Trophoblast cell (in vitro differentiated cells and primary cell): ENCODE measurements at regions not wholly inside any gene's neighbourhood (a gene's known extent, or its start where the extent isn't known, plus 50 kb on each side); places are given as distances from the start of the nearest gene placed in this dataset.
"Not testable (repeated sequence)": the region's sequence is repeated elsewhere in the genome, so short reads cannot be mapped to it uniquely, and the experiment has no call there.

Source experiments
- DNase-seq, 2 donors: peaks; one replicate each; pipeline ENCODE4 v3.0.0-alpha.2; 2016
- H2AFZ ChIP-seq: 2 replicates; pipeline ENCODE4 v1.6.1; 2013; ENCODE audit warnings: low read length, moderate library complexity, mild to moderate bottlenecking; ENCODE audit not compliant: insufficient read depth, poor library complexity
- H2AK5ac ChIP-seq: 2 replicates; pipeline ENCODE4 v1.6.1; 2013; ENCODE audit warnings: mild to moderate bottlenecking, low read length
- H2BK120ac ChIP-seq: 2 replicates; pipeline ENCODE4 v1.6.1; 2013; ENCODE audit warnings: low read length, mild to moderate bottlenecking, moderate library complexity; ENCODE audit not compliant: insufficient read depth, poor library complexity
- H2BK12ac ChIP-seq: 2 replicates; pipeline ENCODE4 v1.6.1; 2013; ENCODE audit warnings: mild to moderate bottlenecking, low read length, moderate library complexity
- H2BK5ac ChIP-seq: 2 replicates; pipeline ENCODE4 v1.6.1; 2013; ENCODE audit warnings: low read length, low read depth, moderate library complexity, mild to moderate bottlenecking; ENCODE audit not compliant: poor library complexity
- H3K14ac ChIP-seq: 2 replicates; pipeline ENCODE4 v1.6.1; 2013; ENCODE audit warnings: mild to moderate bottlenecking, low read length
- H3K18ac ChIP-seq: 2 replicates; pipeline ENCODE4 v1.6.1; 2013; ENCODE audit warnings: mild to moderate bottlenecking, low read length
- H3K23ac ChIP-seq: 2 replicates; pipeline ENCODE4 v1.6.1; 2013; ENCODE audit warnings: low read length
- H3K27ac ChIP-seq: 2 replicates; pipeline ENCODE4 v1.5.1; 2013; ENCODE audit warnings: low read depth, mild to moderate bottlenecking, inconsistent platforms, low read length, moderate library complexity
- H3K27me3 ChIP-seq: 2 replicates; pipeline ENCODE4 v1.6.1; 2013; ENCODE audit warnings: inconsistent platforms, mild to moderate bottlenecking, low read length, moderate library complexity; ENCODE audit not compliant: insufficient read depth
- H3K36me3 ChIP-seq, 2 experiments: 1 replicate in 1 of 2; 2 replicates in 1 of 2; pipeline ENCODE4 v1.6.1; 2013; ENCODE audit warnings: low read length in 2 of 2, mild to moderate bottlenecking in 2 of 2, moderate library complexity in 1 of 2; ENCODE audit not compliant: insufficient read depth in 2 of 2, control insufficient read depth in 1 of 2
- H3K4ac ChIP-seq: 2 replicates; pipeline ENCODE4 v1.6.1; 2013; ENCODE audit warnings: low read depth, mild to moderate bottlenecking, low read length, moderate library complexity
- H3K4me1 ChIP-seq, 2 experiments: 1 replicate in 1 of 2; 2 replicates in 1 of 2; pipeline ENCODE4 v1.6.1; 2013; ENCODE audit warnings: low read length in 2 of 2, mild to moderate bottlenecking in 2 of 2, moderate library complexity in 1 of 2; ENCODE audit not compliant: insufficient read depth in 2 of 2, control insufficient read depth in 1 of 2
- H3K4me2 ChIP-seq: 2 replicates; pipeline ENCODE4 v1.6.1; 2013; ENCODE audit warnings: inconsistent platforms, mild to moderate bottlenecking, low read length, moderate library complexity
- H3K4me3 ChIP-seq: 2 replicates; pipeline ENCODE4 v1.5.1; 2013; ENCODE audit warnings: mild to moderate bottlenecking, low read depth, low read length, inconsistent platforms
- H3K79me1 ChIP-seq: one replicate; pipeline ENCODE4 v1.6.1; 2013; ENCODE audit warnings: low read length
- H3K79me2 ChIP-seq: 2 replicates; pipeline ENCODE4 v1.6.1; 2013; ENCODE audit warnings: low read length, mild to moderate bottlenecking; ENCODE audit not compliant: control insufficient read depth, insufficient read depth, poor library complexity
- H3K9ac ChIP-seq: 2 replicates; pipeline ENCODE4 v1.6.1; 2013; ENCODE audit warnings: mild to moderate bottlenecking, low read length
- H3K9me3 ChIP-seq: 2 replicates; pipeline ENCODE4 v1.6.1; 2013; ENCODE audit warnings: low read depth, mild to moderate bottlenecking, control low read depth, inconsistent platforms, low read length; ENCODE audit not compliant: insufficient read depth
- H4K12ac ChIP-seq: 2 replicates; pipeline ENCODE4 v1.6.1; 2013; ENCODE audit warnings: low read depth, mild to moderate bottlenecking, low read length, moderate library complexity
- H4K8ac ChIP-seq: 2 replicates; pipeline ENCODE4 v1.6.1; 2013; ENCODE audit warnings: low read depth, mild to moderate bottlenecking, low read length, moderate library complexity
- H4K91ac ChIP-seq: one replicate; pipeline ENCODE4 v1.6.1; 2013; ENCODE audit warnings: low read depth, mild to moderate bottlenecking, low read length, moderate library complexity
- WGBS: extraction: QIAGEN DNeasy Blood & Tissue Kit; methylation state at CpG from one replicate; pipeline ENCODE4 v1.1.7; 2013; ENCODE audit warnings: missing lambda C conversion rate; ENCODE audit not compliant: insufficient read length, insufficient coverage; ENCODE audit errors: extremely low coverage; 5-methylcytosine and 5-hydroxymethylcytosine counted together

- H3K4me1 ChIP-seq, result no peaks in the 10 kb centered on the region
- H3K79me1 ChIP-seq, result no peaks in the 10 kb centered on the region
- no peak overlapping the region for H2AK5ac ChIP-seq
- no peaks in the 10 kb centered on the region for H3K36me3 ChIP-seq
- no peak overlapping the region for H2AFZ ChIP-seq
- no peak for DNase-seq
- no CpG with 5 or more reads among the region's 1 CpG for WGBS
- no peak overlapping the region for H3K14ac ChIP-seq
- no peak overlapping the region for H3K27ac ChIP-seq
- H2BK5ac ChIP-seq, result no peak overlapping the region
- H3K4me2 ChIP-seq, result no peak overlapping the region
- no peak overlapping the region for H4K12ac ChIP-seq
- H3K9ac ChIP-seq, result no peak overlapping the region
- H4K8ac ChIP-seq, result no peak overlapping the region
- H3K9me3 ChIP-seq, result no peaks in the 10 kb centered on the region
- H3K79me2 ChIP-seq, result no peaks in the 10 kb centered on the region
- no peak overlapping the region for H3K4ac ChIP-seq
- H3K18ac ChIP-seq, result no peak overlapping the region
- no peaks in the 10 kb centered on the region for H3K27me3 ChIP-seq
- H4K91ac ChIP-seq, result no peak overlapping the region
- no peak overlapping the region for H3K23ac ChIP-seq
- H2BK12ac ChIP-seq, result no peak overlapping the region
- no peak overlapping the region for H2BK120ac ChIP-seq
- H3K4me3 ChIP-seq, result no peak overlapping the region
These were observed 276.2 kb downstream of the AACS start for GRCh38 chr12:125341422-125341821.

GRCh38 chr12:125343649-125344048 is 278.4 kb downstream of the AACS start:
- no peak overlapping the region for H3K4me3 ChIP-seq
- H4K12ac ChIP-seq, result no peak overlapping the region
- no peak overlapping the region for H4K8ac ChIP-seq
- H3K4me2 ChIP-seq, result no peak overlapping the region
- no peak overlapping the region for H3K23ac ChIP-seq
- H2AK5ac ChIP-seq, result no peak overlapping the region
- no peak for DNase-seq
- no peak overlapping the region for H2BK5ac ChIP-seq
- H3K79me1 ChIP-seq, result no peaks in the 10 kb centered on the region
- no CpG with 5 or more reads among the region's 3 CpGs for WGBS
- no peak overlapping the region for H3K4ac ChIP-seq
- H2BK120ac ChIP-seq, result no peak overlapping the region
- H2AFZ ChIP-seq, result no peak overlapping the region
- no peak overlapping the region for H2BK12ac ChIP-seq
- no peak overlapping the region for H3K18ac ChIP-seq
- H4K91ac ChIP-seq, result no peak overlapping the region
- H3K9ac ChIP-seq, result no peak overlapping the region
- H3K27me3 ChIP-seq, result no peaks in the 10 kb centered on the region
- H3K36me3 ChIP-seq, result no peaks in the 10 kb centered on the region
- H3K4me1 ChIP-seq, result no peaks in the 10 kb centered on the region
- H3K27ac ChIP-seq, result no peak overlapping the region
- H3K9me3 ChIP-seq, result no peaks in the 10 kb centered on the region
- no peak overlapping the region for H3K14ac ChIP-seq
- H3K79me2 ChIP-seq, result no peaks in the 10 kb centered on the region

- no peak overlapping the region for H2AK5ac ChIP-seq
- H2BK120ac ChIP-seq, result no peak overlapping the region
- no peak overlapping the region for H2BK5ac ChIP-seq
- H3K79me1 ChIP-seq, result no peaks in the 10 kb centered on the region
- H4K91ac ChIP-seq, result no peak overlapping the region
- H3K4me2 ChIP-seq, result no peak overlapping the region
- no peak overlapping the region for H3K4me3 ChIP-seq
- H3K27ac ChIP-seq, result no peak overlapping the region
- no peaks in the 10 kb centered on the region for H3K27me3 ChIP-seq
- no peaks in the 10 kb centered on the region for H3K79me2 ChIP-seq
- H3K18ac ChIP-seq, result no peak overlapping the region
- H2AFZ ChIP-seq, result no peak overlapping the region
- H2BK12ac ChIP-seq, result no peak overlapping the region
- no peaks in the 10 kb centered on the region for H3K36me3 ChIP-seq
- no peak overlapping the region for H3K14ac ChIP-seq
- H4K8ac ChIP-seq, result no peak overlapping the region
- H3K23ac ChIP-seq, result no peak overlapping the region
- peaks cover 4% of the 10 kb centered on the region for H3K9me3 ChIP-seq
- WGBS, result no CpG with 5 or more reads among the region's 4 CpGs
- no peak overlapping the region for H3K4ac ChIP-seq
- no peak overlapping the region for H3K9ac ChIP-seq
- no peak for DNase-seq
- no peaks in the 10 kb centered on the region for H3K4me1 ChIP-seq
- no peak overlapping the region for H4K12ac ChIP-seq
These were observed 281.1 kb downstream of the AACS start for GRCh38 chr12:125346362-125346761.

GRCh38 chr12:125351788-125352187 is 286.6 kb downstream of the AACS start:
- H3K79me1 ChIP-seq, result no peaks in the 10 kb centered on the region
- H3K18ac ChIP-seq, result no peak overlapping the region
- no peak overlapping the region for H2BK12ac ChIP-seq
- no peak overlapping the region for H3K14ac ChIP-seq
- no peak overlapping the region for H2BK120ac ChIP-seq
- no peaks in the 10 kb centered on the region for H3K79me2 ChIP-seq
- no peak overlapping the region for H3K4me2 ChIP-seq
- H4K12ac ChIP-seq, result no peak overlapping the region
- DNase-seq, result no peak
- no peak overlapping the region for H2BK5ac ChIP-seq
- H2AFZ ChIP-seq, result no peak overlapping the region
- no peak overlapping the region for H3K4me3 ChIP-seq
- H3K9ac ChIP-seq, result no peak overlapping the region
- H3K36me3 ChIP-seq, result no peaks in the 10 kb centered on the region
- H4K8ac ChIP-seq, result no peak overlapping the region
- WGBS, result no CpG with 5 or more reads among the region's 2 CpGs
- H3K4ac ChIP-seq, result no peak overlapping the region
- no peak overlapping the region for H2AK5ac ChIP-seq
- H3K4me1 ChIP-seq, result no peaks in the 10 kb centered on the region
- no peaks in the 10 kb centered on the region for H3K27me3 ChIP-seq
- no peak overlapping the region for H3K27ac ChIP-seq
- no peak overlapping the region for H4K91ac ChIP-seq
- no peak overlapping the region for H3K23ac ChIP-seq
- peaks cover 4% of the 10 kb centered on the region for H3K9me3 ChIP-seq

- H3K27me3 ChIP-seq, H4K12ac ChIP-seq, H2BK12ac ChIP-seq, H3K4me2 ChIP-seq, H3K4me3 ChIP-seq, H3K79me2 ChIP-seq, H3K4ac ChIP-seq, H3K18ac ChIP-seq, H2AFZ ChIP-seq, H4K91ac ChIP-seq, H3K79me1 ChIP-seq, H2BK5ac ChIP-seq, H3K36me3 ChIP-seq, H2BK120ac ChIP-seq, H3K9ac ChIP-seq, H4K8ac ChIP-seq, H2AK5ac ChIP-seq, H3K14ac ChIP-seq, H3K4me1 ChIP-seq, H3K9me3 ChIP-seq, H3K23ac ChIP-seq, H3K27ac ChIP-seq, DNase-seq: not testable (repeated sequence)
These were observed 287.8 kb downstream of the AACS start for GRCh38 chr12:125353002-125353401.
